Panc1 (cell line): ENCODE measurements at regions not wholly inside any gene's neighbourhood (a gene's known extent, or its start where the extent isn't known, plus 50 kb on each side); places are given as distances from the start of the nearest gene placed in this dataset.

Experiments
- ATAC-seq: fragments of 200-7000 bp; cut with Tn5 transposase; 2 replicates; pipeline ENCODE4 v1.9.1; 2020; ENCODE audit warnings: mild to moderate bottlenecking, moderate library complexity
- BruUV-seq: library from RNA; stranded (reverse); fragments of 400-500 nt; replicated peaks from 2 replicates; lab custom pipeline; 2021; lab: Mats Ljungman, UMichigan
- CTCF ChIA-PET: fragments of 300-600 bp; sonication (Branson Sonifier 250); formaldehyde crosslinking; loops from one replicate; lab custom pipeline; 2022; ENCODE audit warnings: antibody characterized with exemption; lab: Charles Lee
- POLR2A ChIA-PET: fragments of 300-600 bp; sonication (Branson Sonifier 250); formaldehyde crosslinking; loops from one replicate; lab custom pipeline; 2022; ENCODE audit warnings: antibody characterized with exemption; lab: Charles Lee
- DNase-seq: peaks from one replicate; pipeline ENCODE4 v3.0.0-alpha.2; 2010; ENCODE audit warnings: low read depth, low spot score
- H3K27ac ChIP-seq: 2 replicates; pipeline ENCODE4 v1.5.1; 2011; ENCODE audit warnings: mild to moderate bottlenecking, low read length, inconsistent platforms
- H3K27me3 ChIP-seq: fragments of 200-500 bp; sonication (Bioruptor generic); 2 replicates; pipeline ENCODE4 v1.6.0; 2014; ENCODE audit warnings: low read length, inconsistent platforms; ENCODE audit not compliant: control insufficient read depth, insufficient read depth
- H3K36me3 ChIP-seq: fragments of 200-500 bp; sonication (Bioruptor generic); 2 replicates; pipeline ENCODE4 v1.5.1; 2014; ENCODE audit warnings: inconsistent platforms, mild to moderate bottlenecking, low read length, moderate library complexity; ENCODE audit not compliant: control insufficient read depth, insufficient read depth
- H3K4me1 ChIP-seq: 2 replicates; pipeline ENCODE4 v1.5.1; 2011; ENCODE audit warnings: inconsistent platforms, mild to moderate bottlenecking, low read length, moderate library complexity; ENCODE audit not compliant: control insufficient read depth, insufficient read depth
- H3K4me3 ChIP-seq, 2 experiments: 2 replicates each; pipeline ENCODE4 v1.5.1; 2011 to 2012; ENCODE audit warnings: low read depth in 2 of 2, low read length in 2 of 2, mild to moderate bottlenecking in 2 of 2, inconsistent platforms in 1 of 2, moderate library complexity in 1 of 2
- H3K9me3 ChIP-seq: fragments of 200-500 bp; sonication (Bioruptor generic); 2 replicates; pipeline ENCODE4 v1.5.1; 2014; ENCODE audit warnings: low read depth, mild to moderate bottlenecking, inconsistent platforms, low read length, moderate library complexity; ENCODE audit not compliant: control insufficient read depth, insufficient read depth
- POLR2AphosphoS5 ChIP-seq: IDR thresholded peaks from 2 replicates; pipeline ENCODE4 v1.6.1; 2012; ENCODE audit warnings: mild to moderate bottlenecking, low read depth, low read length, moderate library complexity
- SIN3A ChIP-seq: IDR thresholded peaks from 2 replicates; pipeline ENCODE4 v1.6.1; 2012; ENCODE audit warnings: low read depth, mild to moderate bottlenecking, low read length, moderate library complexity, borderline replicate concordance; ENCODE audit not compliant: insufficient read depth
- TCF7L2 ChIP-seq: IDR thresholded peaks from 2 replicates; pipeline ENCODE4 v1.6.1; 2011; ENCODE audit warnings: mild to moderate bottlenecking, low read depth, low read length, inconsistent platforms
- in situ Hi-C: cut with HindIII; loops from 2 replicates; pipeline ENCODE4 v1.10.0; 2016; ENCODE audit warnings: low sequenced_read_pairs, low pct_unique_long_range_greater_than_20kb
- intact Hi-C: fragments of 100-400 bp; cut with micrococcal nuclease; formaldehyde crosslinking; loops from one replicate; pipeline ENCODE4 v1.10.0; 2022; ENCODE audit not compliant: unreplicated experiment
- TF ChIP-seq, protein P1 (sequence below), 2 experiments: IDR thresholded peaks; 2 replicates each; pipeline ENCODE4 v1.6.1; 2011 to 2012; ENCODE audit warnings: low read depth in 2 of 2, control low read depth in 1 of 2, low read length in 1 of 2, mild to moderate bottlenecking in 1 of 2, moderate library complexity in 1 of 2; ENCODE audit not compliant: insufficient read depth in 1 of 2
- TF ChIP-seq, protein P2 (sequence below): fragments of 450-650 bp; IDR thresholded peaks from 2 replicates; pipeline ENCODE4 v1.5.1; 2017; ENCODE audit warnings: mild to moderate bottlenecking

DNA sequence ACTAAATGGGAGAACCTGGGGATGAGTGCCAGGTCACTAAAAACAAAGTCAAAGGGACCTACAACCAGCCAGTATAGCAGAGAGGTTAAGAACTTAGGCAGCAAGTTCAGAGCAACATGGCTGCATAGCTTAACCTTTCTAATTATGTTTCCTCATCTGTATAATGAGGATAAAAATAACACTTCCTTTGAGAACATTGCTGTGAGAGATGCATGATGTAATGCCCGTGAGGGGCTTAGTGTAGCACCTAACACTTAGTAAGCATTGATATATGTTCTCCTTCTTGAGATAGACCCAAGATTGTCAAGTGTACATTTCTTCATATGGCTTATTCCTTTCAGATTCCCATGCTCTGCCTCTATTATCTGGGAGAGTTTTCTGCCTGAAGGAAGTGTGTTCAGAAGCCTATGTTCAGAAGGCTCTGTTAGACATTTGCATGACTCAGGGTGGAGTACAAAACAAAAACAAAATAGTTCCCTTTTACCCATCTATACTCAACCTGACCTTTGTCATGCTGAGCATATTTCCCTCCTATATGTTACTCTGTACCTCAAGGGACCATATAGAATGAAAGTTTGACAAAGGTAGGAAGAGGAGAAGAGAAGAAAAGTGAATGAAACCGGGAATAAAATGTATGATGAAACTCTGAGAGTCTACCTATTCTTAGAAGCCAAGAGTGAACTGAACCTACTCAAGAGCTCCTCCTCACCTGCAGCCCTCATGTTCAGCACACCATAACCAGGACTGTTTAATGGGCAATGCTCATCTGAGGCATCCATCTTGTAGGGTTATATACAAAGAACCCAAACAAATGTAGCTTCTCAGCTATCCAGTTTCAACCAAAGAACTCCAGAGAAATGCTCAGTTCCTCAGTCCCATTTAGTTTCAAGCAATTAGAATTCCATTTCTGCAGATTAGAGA lies 70.7 kb upstream of the KCNMB2 start:
- TF ChIP-seq TCF7L2 = no peak
- H3K27me3 ChIP-seq = no peaks in the 10 kb centered on the region
- no peak overlapping the region for H3K27ac ChIP-seq
- no peaks in the 10 kb centered on the region for H3K9me3 ChIP-seq
- ATAC-seq (no peak), DNase-seq (no peak)
- intact Hi-C loops = no loop called here
- no peak overlapping the region for H3K4me3 ChIP-seq
- BruUV-seq = no TSS peak
- ChIA-PET CTCF (no interaction called here), POLR2A (no interaction called here)
- H3K36me3 ChIP-seq = no peaks in the 10 kb centered on the region
- in situ Hi-C loops = no loop called here
- H3K4me1 ChIP-seq = no peaks in the 10 kb centered on the region

DNA sequence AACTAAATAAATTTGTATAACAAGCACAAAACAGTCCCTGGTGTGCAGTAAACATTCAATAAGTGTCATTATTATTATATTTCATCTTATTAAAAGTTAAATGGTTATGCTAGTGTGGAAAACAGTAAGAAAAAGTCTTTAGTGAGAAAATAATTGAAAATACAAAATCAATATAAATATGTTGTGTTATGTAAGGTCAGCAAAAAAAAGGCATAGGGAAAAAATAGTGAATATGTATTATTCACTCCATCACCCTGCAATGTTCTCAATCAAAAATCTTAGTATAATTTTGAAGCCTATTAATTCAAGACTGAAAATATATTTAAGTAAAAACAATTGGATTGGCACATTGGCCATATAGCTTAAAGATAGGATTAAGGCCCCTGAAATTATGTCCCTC lies 63.3 kb upstream of the KCNMB2 start:
- ATAC-seq (no peak), DNase-seq (no peak)
- CTCF ChIA-PET = no interaction called here
- no peak overlapping the region for H3K27ac ChIP-seq
- no TSS peak for BruUV-seq
- H3K4me3 ChIP-seq = no peak overlapping the region
- no peak for TF ChIP-seq POLR2AphosphoS5
- TF ChIP-seq, protein P1, sequence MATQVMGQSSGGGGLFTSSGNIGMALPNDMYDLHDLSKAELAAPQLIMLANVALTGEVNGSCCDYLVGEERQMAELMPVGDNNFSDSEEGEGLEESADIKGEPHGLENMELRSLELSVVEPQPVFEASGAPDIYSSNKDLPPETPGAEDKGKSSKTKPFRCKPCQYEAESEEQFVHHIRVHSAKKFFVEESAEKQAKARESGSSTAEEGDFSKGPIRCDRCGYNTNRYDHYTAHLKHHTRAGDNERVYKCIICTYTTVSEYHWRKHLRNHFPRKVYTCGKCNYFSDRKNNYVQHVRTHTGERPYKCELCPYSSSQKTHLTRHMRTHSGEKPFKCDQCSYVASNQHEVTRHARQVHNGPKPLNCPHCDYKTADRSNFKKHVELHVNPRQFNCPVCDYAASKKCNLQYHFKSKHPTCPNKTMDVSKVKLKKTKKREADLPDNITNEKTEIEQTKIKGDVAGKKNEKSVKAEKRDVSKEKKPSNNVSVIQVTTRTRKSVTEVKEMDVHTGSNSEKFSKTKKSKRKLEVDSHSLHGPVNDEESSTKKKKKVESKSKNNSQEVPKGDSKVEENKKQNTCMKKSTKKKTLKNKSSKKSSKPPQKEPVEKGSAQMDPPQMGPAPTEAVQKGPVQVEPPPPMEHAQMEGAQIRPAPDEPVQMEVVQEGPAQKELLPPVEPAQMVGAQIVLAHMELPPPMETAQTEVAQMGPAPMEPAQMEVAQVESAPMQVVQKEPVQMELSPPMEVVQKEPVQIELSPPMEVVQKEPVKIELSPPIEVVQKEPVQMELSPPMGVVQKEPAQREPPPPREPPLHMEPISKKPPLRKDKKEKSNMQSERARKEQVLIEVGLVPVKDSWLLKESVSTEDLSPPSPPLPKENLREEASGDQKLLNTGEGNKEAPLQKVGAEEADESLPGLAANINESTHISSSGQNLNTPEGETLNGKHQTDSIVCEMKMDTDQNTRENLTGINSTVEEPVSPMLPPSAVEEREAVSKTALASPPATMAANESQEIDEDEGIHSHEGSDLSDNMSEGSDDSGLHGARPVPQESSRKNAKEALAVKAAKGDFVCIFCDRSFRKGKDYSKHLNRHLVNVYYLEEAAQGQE (IDR thresholded peaks at IDR 0.05; ENCODE audit: insufficient read depth in 1 of 2, low read depth in 2 of 2, low read length in 1 of 2) = no peak
- no peak for TF ChIP-seq TCF7L2
- TF ChIP-seq SIN3A = no peak
- TF ChIP-seq, protein P2, sequence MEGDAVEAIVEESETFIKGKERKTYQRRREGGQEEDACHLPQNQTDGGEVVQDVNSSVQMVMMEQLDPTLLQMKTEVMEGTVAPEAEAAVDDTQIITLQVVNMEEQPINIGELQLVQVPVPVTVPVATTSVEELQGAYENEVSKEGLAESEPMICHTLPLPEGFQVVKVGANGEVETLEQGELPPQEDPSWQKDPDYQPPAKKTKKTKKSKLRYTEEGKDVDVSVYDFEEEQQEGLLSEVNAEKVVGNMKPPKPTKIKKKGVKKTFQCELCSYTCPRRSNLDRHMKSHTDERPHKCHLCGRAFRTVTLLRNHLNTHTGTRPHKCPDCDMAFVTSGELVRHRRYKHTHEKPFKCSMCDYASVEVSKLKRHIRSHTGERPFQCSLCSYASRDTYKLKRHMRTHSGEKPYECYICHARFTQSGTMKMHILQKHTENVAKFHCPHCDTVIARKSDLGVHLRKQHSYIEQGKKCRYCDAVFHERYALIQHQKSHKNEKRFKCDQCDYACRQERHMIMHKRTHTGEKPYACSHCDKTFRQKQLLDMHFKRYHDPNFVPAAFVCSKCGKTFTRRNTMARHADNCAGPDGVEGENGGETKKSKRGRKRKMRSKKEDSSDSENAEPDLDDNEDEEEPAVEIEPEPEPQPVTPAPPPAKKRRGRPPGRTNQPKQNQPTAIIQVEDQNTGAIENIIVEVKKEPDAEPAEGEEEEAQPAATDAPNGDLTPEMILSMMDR = no peak
- no peaks in the 10 kb centered on the region for H3K4me1 ChIP-seq
- POLR2A ChIA-PET = no interaction called here
- H3K27me3 ChIP-seq = no peaks in the 10 kb centered on the region
- in situ Hi-C loops = no loop called here
- no peaks in the 10 kb centered on the region for H3K9me3 ChIP-seq
- H3K36me3 ChIP-seq = no peaks in the 10 kb centered on the region
- intact Hi-C loops = no loop called here

DNA sequence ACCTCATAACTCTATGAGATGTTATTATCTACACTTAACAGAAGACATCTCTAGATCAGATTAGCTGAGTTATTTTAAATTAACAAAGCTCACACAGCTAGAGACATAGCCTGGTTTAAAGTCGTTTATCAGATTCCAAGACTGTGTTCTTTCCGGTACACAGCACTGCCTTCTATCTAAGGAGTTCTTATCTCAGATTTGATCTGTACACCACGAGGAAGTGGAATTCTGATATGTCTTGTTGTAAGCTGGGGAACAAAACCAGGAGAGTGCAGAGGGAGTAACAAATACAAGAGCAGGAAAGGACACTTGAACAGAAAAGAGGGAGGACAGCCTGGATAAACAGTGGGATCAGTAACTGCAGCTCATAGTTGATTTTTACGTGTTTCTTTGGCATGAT lies 61.7 kb upstream of the KCNMB2 start:
- Histone ChIP-seq H3K9me3 (no peaks in the 10 kb centered on the region), H3K27me3 (no peaks in the 10 kb centered on the region), H3K4me1 (no peaks in the 10 kb centered on the region), H3K4me3 (no peak overlapping the region), H3K27ac (no peak overlapping the region), H3K36me3 (no peaks in the 10 kb centered on the region)
- CTCF ChIA-PET = no interaction called here
- TF ChIP-seq, protein P1 (IDR thresholded peaks at IDR 0.05; ENCODE audit: insufficient read depth in 1 of 2, low read depth in 2 of 2, low read length in 1 of 2) = no peak
- TF ChIP-seq POLR2AphosphoS5 (no peak), TCF7L2 (no peak), SIN3A (no peak)
- TF ChIP-seq, protein P2 = no peak
- ATAC-seq (no peak), DNase-seq (no peak)
- in situ Hi-C loops (no loop called here), intact Hi-C loops (no loop called here)
- BruUV-seq = no TSS peak
- POLR2A ChIA-PET = no interaction called here
